CD14-positive monocyte (primary cell): ENCODE measurements at regions not wholly inside any gene's neighbourhood (a gene's known extent, or its start where the extent isn't known, plus 50 kb on each side); places are given as distances from the start of the nearest gene placed in this dataset.

ENCODE experiments used
- DNase-seq, 3 donors: peaks; one replicate each; pipeline ENCODE4 v3.0.0-alpha.2; 2011 to 2022
- H2AFZ ChIP-seq: 2 replicates; pipeline ENCODE4 v1.6.0; 2012; ENCODE audit warnings: mild to moderate bottlenecking, low read depth, low read length, inconsistent platforms; ENCODE audit not compliant: insufficient read depth, poor library complexity, severe bottlenecking
- H3K27ac ChIP-seq, 2 donors: 1 replicate in 1 of 2; 2 replicates in 1 of 2; pipeline ENCODE4 v1.5.1; 2012 to 2013; ENCODE audit warnings: low read length in 2 of 2, control low read depth in 1 of 2, inconsistent platforms in 1 of 2, low read depth in 1 of 2, mild to moderate bottlenecking in 1 of 2
- H3K27me3 ChIP-seq, 2 donors: one replicate each; pipeline versions ENCODE4 v1.6.0 to v1.6.1; 2011 to 2013; ENCODE audit warnings: low read length in 2 of 2; ENCODE audit not compliant: control insufficient read depth in 2 of 2, insufficient read depth in 2 of 2
- H3K36me3 ChIP-seq, 2 donors: replicated peaks in 1 of 2; 1 replicate in 1 of 2; 2 replicates in 1 of 2; pipeline versions ENCODE4 v1.5.1 to v1.6.1; 2012 to 2013; ENCODE audit warnings: low read length in 2 of 2, control low read depth in 1 of 2, inconsistent platforms in 1 of 2, mild to moderate bottlenecking in 1 of 2; ENCODE audit not compliant: insufficient read depth in 2 of 2, control insufficient read depth in 1 of 2
- H3K4me1 ChIP-seq, 2 donors: 1 replicate in 1 of 2; 2 replicates in 1 of 2; pipeline versions ENCODE4 v1.5.1 to v1.6.1; 2012 to 2013; ENCODE audit warnings: low read length in 2 of 2, control low read depth in 1 of 2, inconsistent platforms in 1 of 2, mild to moderate bottlenecking in 1 of 2, moderate library complexity in 1 of 2; ENCODE audit not compliant: insufficient read depth in 2 of 2, control insufficient read depth in 1 of 2
- H3K4me2 ChIP-seq: replicated peaks from 2 replicates; pipeline ENCODE3; 2012; ENCODE audit warnings: low read length, moderate library complexity, mild to moderate bottlenecking; ENCODE audit not compliant: poor library complexity, severe bottlenecking; ENCODE audit errors: extremely low read depth
- H3K4me3 ChIP-seq, 3 experiments: fragments of 200-600 bp in 1 of 3; sonication (generic) in 1 of 3; replicated peaks in 1 of 3; 1 replicate in 2 of 3; 2 replicates in 1 of 3; pipeline ENCODE4 v1.5.1; 2011 to 2013; ENCODE audit warnings: low read length in 3 of 3, mild to moderate bottlenecking in 3 of 3, control low read depth in 2 of 3, low read depth in 2 of 3, inconsistent platforms in 1 of 3, moderate library complexity in 1 of 3
- H3K79me2 ChIP-seq: 2 replicates; pipeline ENCODE4 v1.6.0; 2012; ENCODE audit warnings: mild to moderate bottlenecking, control low read depth, inconsistent platforms, low read length, moderate library complexity; ENCODE audit not compliant: insufficient read depth
- H3K9ac ChIP-seq: 2 replicates; pipeline ENCODE4 v1.6.0; 2017; ENCODE audit warnings: low read length, mild to moderate bottlenecking; ENCODE audit not compliant: insufficient read depth, poor library complexity, severe bottlenecking
- H3K9me3 ChIP-seq, 2 donors: replicated peaks in 1 of 2; 1 replicate in 1 of 2; 2 replicates in 1 of 2; pipeline versions ENCODE4 v1.5.1 to v1.6.1; 2012 to 2013; ENCODE audit warnings: low read length in 2 of 2, control low read depth in 1 of 2; ENCODE audit not compliant: control insufficient read depth in 1 of 2, insufficient read depth in 1 of 2
- H4K20me1 ChIP-seq: 2 replicates; pipeline ENCODE4 v1.6.0; 2012; ENCODE audit warnings: mild to moderate bottlenecking, low read length, control low read depth, moderate library complexity; ENCODE audit not compliant: insufficient read depth
- H3K27ac Mint-ChIP-seq, 7 donors: one replicate each; pipeline ENCODE4 v1.8.0; 2020; ENCODE audit warnings: mild to moderate bottlenecking in 7 of 7, mixed read lengths in 7 of 7, moderate library complexity in 6 of 7, inconsistent platforms in 2 of 7
- H3K27me3 Mint-ChIP-seq, 3 donors: one replicate each; pipeline ENCODE4 v1.8.0; 2021 to 2022; ENCODE audit warnings: low read depth in 3 of 3, mild to moderate bottlenecking in 3 of 3, mixed read lengths in 3 of 3, moderate library complexity in 3 of 3, inconsistent platforms in 1 of 3
- H3K36me3 Mint-ChIP-seq, 2 donors: one replicate each; pipeline ENCODE4 v1.8.0; 2020; ENCODE audit warnings: mixed read lengths in 2 of 2, inconsistent platforms in 1 of 2, mild to moderate bottlenecking in 1 of 2
- H3K4me1 Mint-ChIP-seq: one replicate; pipeline ENCODE4 v1.8.0; 2020; ENCODE audit warnings: mild to moderate bottlenecking, mixed read lengths
- H3K4me3 Mint-ChIP-seq, 2 donors: one replicate each; pipeline ENCODE4 v1.8.0; 2020; ENCODE audit warnings: mild to moderate bottlenecking in 2 of 2, mixed read lengths in 2 of 2, moderate library complexity in 1 of 2
- H3K9me3 Mint-ChIP-seq, 7 donors: one replicate each; pipeline ENCODE4 v1.8.0; 2020 to 2022; ENCODE audit warnings: mixed read lengths in 7 of 7, mild to moderate bottlenecking in 6 of 7, moderate library complexity in 6 of 7, inconsistent platforms in 2 of 7
- CTCF ChIP-seq: fragments of 200-600 bp; IDR thresholded peaks from one replicate; pipeline ENCODE4 v1.8.0; 2022; ENCODE audit warnings: antibody characterized with exemption, mild to moderate bottlenecking
- WGBS: methylation state at CpG from one replicate; pipeline ENCODE4 v1.1.5; 2013; ENCODE audit warnings: missing lambda C conversion rate; ENCODE audit not compliant: insufficient coverage; 5-methylcytosine and 5-hydroxymethylcytosine counted together
- intact Hi-C, 2 donors: fragments of 100-400 bp; cut with micrococcal nuclease; formaldehyde crosslinking; loops; one replicate each; pipeline versions ENCODE4 v1.15.0 to v1.15.1; 2023

- intact Hi-C loops, result no loop called here
- no peak overlapping the region for H3K4me2 ChIP-seq
- no peak for DNase-seq
- no peak for TF ChIP-seq CTCF
- no peaks in the 10 kb centered on the region for H4K20me1 ChIP-seq
- no peaks in the 10 kb centered on the region for H3K27me3 Mint-ChIP-seq
- H3K4me1 Mint-ChIP-seq, result no peaks in the 10 kb centered on the region
- H3K4me3 Mint-ChIP-seq, result no peak overlapping the region
- H3K27ac Mint-ChIP-seq, result no peak overlapping the region
- no peaks in the 10 kb centered on the region for H3K79me2 ChIP-seq
- no peak overlapping the region for H3K9ac ChIP-seq
- no peak overlapping the region for H3K4me3 ChIP-seq
- H3K36me3 ChIP-seq, result no peaks in the 10 kb centered on the region
- H3K9me3 Mint-ChIP-seq, result peaks cover 0 to 2% (median 0%) of the 10 kb centered on the region in 7 donors
- H3K4me1 ChIP-seq, result no peaks in the 10 kb centered on the region
- H2AFZ ChIP-seq, result no peak overlapping the region
- no CpG with 5 or more reads among the region's 5 CpGs for WGBS
- no peaks in the 10 kb centered on the region for H3K36me3 Mint-ChIP-seq
- H3K27me3 ChIP-seq, result no peaks in the 10 kb centered on the region
- H3K9me3 ChIP-seq, result no peaks in the 10 kb centered on the region
- H3K27ac ChIP-seq, result no peak overlapping the region
These were observed 2016.8 kb upstream of the IGFBP7 start for GRCh38 chr4:59127006-59127405.

- H3K4me1 Mint-ChIP-seq, result no peaks in the 10 kb centered on the region
- DNase-seq, result no peak
- no peaks in the 10 kb centered on the region for H3K36me3 ChIP-seq
- H3K4me3 ChIP-seq, result no peak overlapping the region
- H3K9me3 ChIP-seq, result no peaks in the 10 kb centered on the region
- intact Hi-C loops, result no loop called here
- H3K9me3 Mint-ChIP-seq, result peaks cover 0 to 5% (median 0%) of the 10 kb centered on the region in 7 donors
- no peak overlapping the region for H3K27ac Mint-ChIP-seq
- WGBS, result no CpG with 5 or more reads among the region's 1 CpG
- H3K27me3 ChIP-seq, result no peaks in the 10 kb centered on the region
- no peak overlapping the region for H3K4me2 ChIP-seq
- H3K36me3 Mint-ChIP-seq, result no peaks in the 10 kb centered on the region
- no peaks in the 10 kb centered on the region for H3K79me2 ChIP-seq
- no peak for TF ChIP-seq CTCF
- H2AFZ ChIP-seq, result no peak overlapping the region
- no peak overlapping the region for H3K9ac ChIP-seq
- H3K27ac ChIP-seq, result no peak overlapping the region
- no peak overlapping the region for H3K4me3 Mint-ChIP-seq
- no peaks in the 10 kb centered on the region for H3K4me1 ChIP-seq
- no peaks in the 10 kb centered on the region for H3K27me3 Mint-ChIP-seq
- no peaks in the 10 kb centered on the region for H4K20me1 ChIP-seq
These were observed 2017.6 kb upstream of the IGFBP7 start for GRCh38 chr4:59127743-59128142.
